HepG2 (cell line): ENCODE measurements at regions not wholly inside any gene's neighbourhood (a gene's known extent, or its start where the extent isn't known, plus 50 kb on each side); places are given as distances from the start of the nearest gene placed in this dataset.

Source experiments
- FOXK2 ChIP-seq: fragments of 450-650 bp; IDR thresholded peaks from 2 replicates; pipeline ENCODE4 v1.6.1; 2016
- PCBP2 ChIP-seq: fragments of 200-400 bp; formaldehyde crosslinking; optimal IDR thresholded peaks from 2 replicates; pipeline ENCODE3; 2018; ENCODE audit warnings: low read length, low read depth; ENCODE audit not compliant: poor library complexity, severe bottlenecking
- POLR2A ChIP-seq, 2 experiments: IDR thresholded peaks; 2 replicates each; pipeline ENCODE4 v1.6.1; 2011; ENCODE audit warnings: low read depth in 2 of 2, low read length in 2 of 2, mild to moderate bottlenecking in 1 of 2, moderate library complexity in 1 of 2; ENCODE audit not compliant: insufficient read depth in 1 of 2
- POLR2AphosphoS5 ChIP-seq: IDR thresholded peaks from 2 replicates; pipeline ENCODE4 v1.6.1; 2012; ENCODE audit warnings: low read depth, low read length
- RFXAP ChIP-seq: sonication (generic); formaldehyde crosslinking; IDR thresholded peaks from 2 replicates; pipeline ENCODE4 v1.4.0; 2020; ENCODE audit warnings: missing genetic modification reagents, borderline replicate concordance
- TP53 ChIP-seq: sonication (generic); formaldehyde crosslinking; conservative IDR thresholded peaks from 2 replicates; pipeline ENCODE4 v1.4.0; 2020; ENCODE audit warnings: missing genetic modification reagents
- ZNF747 ChIP-seq: sonication (generic); formaldehyde crosslinking; IDR thresholded peaks from 2 replicates; pipeline ENCODE4 v1.8.1; 2023; ENCODE audit warnings: missing genetic modification reagents, mild to moderate bottlenecking, borderline replicate concordance
- TF ChIP-seq, protein P1 (sequence below): sonication (generic); formaldehyde crosslinking; IDR thresholded peaks from 2 replicates; pipeline ENCODE4 v1.5.1; 2020; ENCODE audit warnings: missing genetic modification reagents, mild to moderate bottlenecking, borderline replicate concordance
- TF ChIP-seq, protein P2 (sequence below): IDR thresholded peaks from 2 replicates; pipeline ENCODE4 v1.6.1; 2016
- TF ChIP-seq, protein P3 (sequence below): sonication (generic); formaldehyde crosslinking; IDR thresholded peaks from 2 replicates; pipeline ENCODE4 v1.8.0; 2022; ENCODE audit warnings: missing genetic modification reagents, mild to moderate bottlenecking, moderate library complexity, borderline replicate concordance
- TF ChIP-seq, protein P4 (sequence below): sonication (generic); formaldehyde crosslinking; IDR thresholded peaks from 2 replicates; pipeline ENCODE4 v1.5.0; 2020; ENCODE audit warnings: missing genetic modification reagents, mild to moderate bottlenecking, borderline replicate concordance
- TF ChIP-seq, protein P5 (sequence below): sonication (generic); formaldehyde crosslinking; IDR thresholded peaks from 2 replicates; pipeline ENCODE4 v1.8.1; 2023; ENCODE audit warnings: mild to moderate bottlenecking, missing genetic modification reagents, borderline replicate concordance
- TF ChIP-seq, protein P6 (sequence below): sonication (generic); formaldehyde crosslinking; IDR thresholded peaks from 2 replicates; pipeline ENCODE4 v1.5.0; 2020; ENCODE audit warnings: mild to moderate bottlenecking, missing genetic modification reagents
- TF ChIP-seq, protein P7 (sequence below): sonication (generic); formaldehyde crosslinking; IDR thresholded peaks from 2 replicates; pipeline ENCODE4 v1.5.0; 2020; ENCODE audit warnings: mild to moderate bottlenecking, missing genetic modification reagents, moderate library complexity

DNA sequence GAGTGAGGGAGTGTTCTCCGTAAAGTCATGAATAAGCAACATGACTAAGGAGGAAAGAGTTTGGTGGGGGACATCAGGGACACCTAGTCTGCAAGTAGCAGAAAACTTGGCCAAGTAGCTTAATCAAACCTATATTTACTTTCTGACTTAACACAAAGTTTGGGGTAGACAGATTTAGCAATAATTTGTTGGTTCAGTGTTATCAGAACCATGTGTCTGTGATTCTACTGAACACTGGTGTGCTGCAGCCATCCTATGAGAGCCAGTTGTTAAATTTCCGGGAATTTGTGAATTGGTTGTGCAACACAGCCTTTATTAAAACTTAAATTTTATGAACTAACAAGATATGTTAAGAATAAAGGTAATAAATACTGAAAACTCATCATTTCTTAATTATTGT is 469.3 kb downstream of the C4orf33 start:
- TF ChIP-seq POLR2AphosphoS5 (no peak), PCBP2 (no peak), POLR2A (IDR thresholded peaks at IDR 0.05; ENCODE audit: insufficient read depth in 1 of 2, low read depth in 2 of 2, low read length in 2 of 2) (no peak), FOXK2 (no peak), ZNF747 (CRISPR knock-in tag) (no peak), RFXAP (CRISPR knock-in tag) (no peak), TP53 (CRISPR knock-in tag) (no peak)
- TF ChIP-seq, protein P1, sequence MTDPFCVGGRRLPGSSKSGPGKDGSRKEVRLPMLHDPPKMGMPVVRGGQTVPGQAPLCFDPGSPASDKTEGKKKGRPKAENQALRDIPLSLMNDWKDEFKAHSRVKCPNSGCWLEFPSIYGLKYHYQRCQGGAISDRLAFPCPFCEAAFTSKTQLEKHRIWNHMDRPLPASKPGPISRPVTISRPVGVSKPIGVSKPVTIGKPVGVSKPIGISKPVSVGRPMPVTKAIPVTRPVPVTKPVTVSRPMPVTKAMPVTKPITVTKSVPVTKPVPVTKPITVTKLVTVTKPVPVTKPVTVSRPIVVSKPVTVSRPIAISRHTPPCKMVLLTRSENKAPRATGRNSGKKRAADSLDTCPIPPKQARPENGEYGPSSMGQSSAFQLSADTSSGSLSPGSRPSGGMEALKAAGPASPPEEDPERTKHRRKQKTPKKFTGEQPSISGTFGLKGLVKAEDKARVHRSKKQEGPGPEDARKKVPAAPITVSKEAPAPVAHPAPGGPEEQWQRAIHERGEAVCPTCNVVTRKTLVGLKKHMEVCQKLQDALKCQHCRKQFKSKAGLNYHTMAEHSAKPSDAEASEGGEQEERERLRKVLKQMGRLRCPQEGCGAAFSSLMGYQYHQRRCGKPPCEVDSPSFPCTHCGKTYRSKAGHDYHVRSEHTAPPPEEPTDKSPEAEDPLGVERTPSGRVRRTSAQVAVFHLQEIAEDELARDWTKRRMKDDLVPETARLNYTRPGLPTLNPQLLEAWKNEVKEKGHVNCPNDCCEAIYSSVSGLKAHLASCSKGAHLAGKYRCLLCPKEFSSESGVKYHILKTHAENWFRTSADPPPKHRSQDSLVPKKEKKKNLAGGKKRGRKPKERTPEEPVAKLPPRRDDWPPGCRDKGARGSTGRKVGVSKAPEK (CRISPR knock-in tag) = no peak
- TF ChIP-seq, protein P2, sequence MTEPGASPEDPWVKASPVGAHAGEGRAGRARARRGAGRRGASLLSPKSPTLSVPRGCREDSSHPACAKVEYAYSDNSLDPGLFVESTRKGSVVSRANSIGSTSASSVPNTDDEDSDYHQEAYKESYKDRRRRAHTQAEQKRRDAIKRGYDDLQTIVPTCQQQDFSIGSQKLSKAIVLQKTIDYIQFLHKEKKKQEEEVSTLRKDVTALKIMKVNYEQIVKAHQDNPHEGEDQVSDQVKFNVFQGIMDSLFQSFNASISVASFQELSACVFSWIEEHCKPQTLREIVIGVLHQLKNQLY (CRISPR knock-in tag) = no peak
- TF ChIP-seq, protein P3, sequence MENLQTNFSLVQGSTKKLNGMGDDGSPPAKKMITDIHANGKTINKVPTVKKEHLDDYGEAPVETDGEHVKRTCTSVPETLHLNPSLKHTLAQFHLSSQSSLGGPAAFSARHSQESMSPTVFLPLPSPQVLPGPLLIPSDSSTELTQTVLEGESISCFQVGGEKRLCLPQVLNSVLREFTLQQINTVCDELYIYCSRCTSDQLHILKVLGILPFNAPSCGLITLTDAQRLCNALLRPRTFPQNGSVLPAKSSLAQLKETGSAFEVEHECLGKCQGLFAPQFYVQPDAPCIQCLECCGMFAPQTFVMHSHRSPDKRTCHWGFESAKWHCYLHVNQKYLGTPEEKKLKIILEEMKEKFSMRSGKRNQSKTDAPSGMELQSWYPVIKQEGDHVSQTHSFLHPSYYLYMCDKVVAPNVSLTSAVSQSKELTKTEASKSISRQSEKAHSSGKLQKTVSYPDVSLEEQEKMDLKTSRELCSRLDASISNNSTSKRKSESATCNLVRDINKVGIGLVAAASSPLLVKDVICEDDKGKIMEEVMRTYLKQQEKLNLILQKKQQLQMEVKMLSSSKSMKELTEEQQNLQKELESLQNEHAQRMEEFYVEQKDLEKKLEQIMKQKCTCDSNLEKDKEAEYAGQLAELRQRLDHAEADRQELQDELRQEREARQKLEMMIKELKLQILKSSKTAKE (CRISPR knock-in tag) = no peak
- TF ChIP-seq, protein P4, sequence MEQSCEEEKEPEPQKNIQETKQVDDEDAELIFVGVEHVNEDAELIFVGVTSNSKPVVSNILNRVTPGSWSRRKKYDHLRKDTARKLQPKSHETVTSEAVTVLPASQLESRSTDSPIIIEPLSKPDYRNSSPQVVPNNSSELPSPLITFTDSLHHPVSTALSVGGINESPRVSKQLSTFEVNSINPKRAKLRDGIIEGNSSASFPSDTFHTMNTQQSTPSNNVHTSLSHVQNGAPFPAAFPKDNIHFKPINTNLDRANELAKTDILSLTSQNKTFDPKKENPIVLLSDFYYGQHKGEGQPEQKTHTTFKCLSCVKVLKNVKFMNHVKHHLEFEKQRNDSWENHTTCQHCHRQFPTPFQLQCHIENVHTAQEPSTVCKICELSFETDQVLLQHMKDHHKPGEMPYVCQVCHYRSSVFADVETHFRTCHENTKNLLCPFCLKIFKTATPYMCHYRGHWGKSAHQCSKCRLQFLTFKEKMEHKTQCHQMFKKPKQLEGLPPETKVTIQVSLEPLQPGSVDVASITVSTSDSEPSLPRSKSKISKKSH (CRISPR knock-in tag) = no peak
- TF ChIP-seq, protein P5, sequence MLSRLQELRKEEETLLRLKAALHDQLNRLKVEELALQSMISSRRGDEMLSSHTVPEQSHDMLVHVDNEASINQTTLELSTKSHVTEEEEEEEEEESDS (CRISPR knock-in tag) = no peak
- TF ChIP-seq, protein P6, sequence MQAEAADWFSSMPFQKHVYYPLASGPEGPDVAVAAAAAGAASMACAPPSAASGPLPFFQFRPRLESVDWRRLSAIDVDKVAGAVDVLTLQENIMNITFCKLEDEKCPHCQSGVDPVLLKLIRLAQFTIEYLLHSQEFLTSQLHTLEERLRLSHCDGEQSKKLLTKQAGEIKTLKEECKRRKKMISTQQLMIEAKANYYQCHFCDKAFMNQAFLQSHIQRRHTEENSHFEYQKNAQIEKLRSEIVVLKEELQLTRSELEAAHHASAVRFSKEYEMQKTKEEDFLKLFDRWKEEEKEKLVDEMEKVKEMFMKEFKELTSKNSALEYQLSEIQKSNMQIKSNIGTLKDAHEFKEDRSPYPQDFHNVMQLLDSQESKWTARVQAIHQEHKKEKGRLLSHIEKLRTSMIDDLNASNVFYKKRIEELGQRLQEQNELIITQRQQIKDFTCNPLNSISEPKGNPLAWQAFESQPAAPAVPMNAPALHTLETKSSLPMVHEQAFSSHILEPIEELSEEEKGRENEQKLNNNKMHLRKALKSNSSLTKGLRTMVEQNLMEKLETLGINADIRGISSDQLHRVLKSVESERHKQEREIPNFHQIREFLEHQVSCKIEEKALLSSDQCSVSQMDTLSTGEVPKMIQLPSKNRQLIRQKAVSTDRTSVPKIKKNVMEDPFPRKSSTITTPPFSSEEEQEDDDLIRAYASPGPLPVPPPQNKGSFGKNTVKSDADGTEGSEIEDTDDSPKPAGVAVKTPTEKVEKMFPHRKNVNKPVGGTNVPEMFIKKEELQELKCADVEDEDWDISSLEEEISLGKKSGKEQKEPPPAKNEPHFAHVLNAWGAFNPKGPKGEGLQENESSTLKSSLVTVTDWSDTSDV (CRISPR knock-in tag) = no peak
- TF ChIP-seq, protein P7, sequence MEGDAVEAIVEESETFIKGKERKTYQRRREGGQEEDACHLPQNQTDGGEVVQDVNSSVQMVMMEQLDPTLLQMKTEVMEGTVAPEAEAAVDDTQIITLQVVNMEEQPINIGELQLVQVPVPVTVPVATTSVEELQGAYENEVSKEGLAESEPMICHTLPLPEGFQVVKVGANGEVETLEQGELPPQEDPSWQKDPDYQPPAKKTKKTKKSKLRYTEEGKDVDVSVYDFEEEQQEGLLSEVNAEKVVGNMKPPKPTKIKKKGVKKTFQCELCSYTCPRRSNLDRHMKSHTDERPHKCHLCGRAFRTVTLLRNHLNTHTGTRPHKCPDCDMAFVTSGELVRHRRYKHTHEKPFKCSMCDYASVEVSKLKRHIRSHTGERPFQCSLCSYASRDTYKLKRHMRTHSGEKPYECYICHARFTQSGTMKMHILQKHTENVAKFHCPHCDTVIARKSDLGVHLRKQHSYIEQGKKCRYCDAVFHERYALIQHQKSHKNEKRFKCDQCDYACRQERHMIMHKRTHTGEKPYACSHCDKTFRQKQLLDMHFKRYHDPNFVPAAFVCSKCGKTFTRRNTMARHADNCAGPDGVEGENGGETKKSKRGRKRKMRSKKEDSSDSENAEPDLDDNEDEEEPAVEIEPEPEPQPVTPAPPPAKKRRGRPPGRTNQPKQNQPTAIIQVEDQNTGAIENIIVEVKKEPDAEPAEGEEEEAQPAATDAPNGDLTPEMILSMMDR (CRISPR knock-in tag) = no peak
